ENCODE measurements at regions not wholly inside any gene's neighbourhood (a gene's known extent, or its start where the extent isn't known, plus 50 kb on each side); places are given as distances from the start of the nearest gene placed in this dataset.

- ChIA-PET POLR2A (no interaction called here), CTCF (no interaction called here), RAD21 (ENCODE audit: low non-redundant PET in 1 of 2, low total read pairs in 2 of 2, uncharacterized antibody in 2 of 2, unreplicated experiment in 2 of 2) (no interaction called here)
- intact Hi-C loops (cut with micrococcal nuclease), result no loop called here
- Histone ChIP-seq H3K9me3 (ENCODE audit: control insufficient read depth in 1 of 2, insufficient read depth in 1 of 2, low read depth in 1 of 2, low read length in 2 of 2) (no peaks in the 10 kb centered on the region), H3K27me3 (ENCODE audit: insufficient read depth, low read length) (no peaks in the 10 kb centered on the region), H4K20me1 (ENCODE audit: insufficient read depth) (no peaks in the 10 kb centered on the region), H3K27ac (ENCODE audit: low read depth, low read length) (no peak overlapping the region), H3K9ac (ENCODE audit: low read length) (no peak overlapping the region), H2AFZ (ENCODE audit: low read depth, low read length, poor library complexity, severe bottlenecking) (no peak overlapping the region), H3K79me2 (ENCODE audit: insufficient read depth, low read length) (no peaks in the 10 kb centered on the region), H3K4me2 (ENCODE audit: low read length) (no peak overlapping the region), H3K9me2 (ENCODE audit: insufficient read depth) (no peaks in the 10 kb centered on the region), H3K36me3 (ENCODE audit: control insufficient read depth in 1 of 2, insufficient read depth in 2 of 2, low read length in 2 of 2) (no peaks in the 10 kb centered on the region), H3K4me1 (ENCODE audit: control insufficient read depth in 1 of 2, insufficient read depth in 2 of 2, low read length in 2 of 2) (no peaks in the 10 kb centered on the region), H3K4me3 (replicated peaks in 1 of 2; ENCODE audit: low read depth in 1 of 2, low read length in 2 of 2) (no peak overlapping the region)
- DNase-seq (ENCODE audit: low read depth, low spot score), result no peak
- ATAC-seq, result no peak
- BruUV-seq (replicated peaks), result no TSS peak
- TF ChIP-seq EZH2phosphoT487 (IDR thresholded peaks at IDR 0.05; ENCODE audit: borderline replicate concordance), result no peak
Observed at GRCh38 chr13:97082461-97083207, 88.4 kb upstream of the OXGR1 start.

- Histone ChIP-seq H2AFZ (ENCODE audit: low read depth, low read length, poor library complexity, severe bottlenecking) (no peak overlapping the region), H3K9ac (ENCODE audit: low read length) (no peak overlapping the region), H3K27me3 (ENCODE audit: insufficient read depth, low read length) (no peaks in the 10 kb centered on the region), H3K27ac (ENCODE audit: low read depth, low read length) (no peak overlapping the region), H3K9me2 (ENCODE audit: insufficient read depth) (no peaks in the 10 kb centered on the region), H3K36me3 (ENCODE audit: control insufficient read depth in 1 of 2, insufficient read depth in 2 of 2, low read length in 2 of 2) (no peaks in the 10 kb centered on the region), H3K9me3 (ENCODE audit: control insufficient read depth in 1 of 2, insufficient read depth in 1 of 2, low read depth in 1 of 2, low read length in 2 of 2) (no peaks in the 10 kb centered on the region), H3K79me2 (ENCODE audit: insufficient read depth, low read length) (no peaks in the 10 kb centered on the region), H3K4me3 (replicated peaks in 1 of 2; ENCODE audit: low read depth in 1 of 2, low read length in 2 of 2) (no peak overlapping the region), H3K4me1 (ENCODE audit: control insufficient read depth in 1 of 2, insufficient read depth in 2 of 2, low read length in 2 of 2) (no peaks in the 10 kb centered on the region), H4K20me1 (ENCODE audit: insufficient read depth) (no peaks in the 10 kb centered on the region), H3K4me2 (ENCODE audit: low read length) (no peak overlapping the region)
- DNase-seq (ENCODE audit: low read depth, low spot score) (no peak), ATAC-seq (no peak)
- ChIA-PET RAD21 (ENCODE audit: low non-redundant PET in 1 of 2, low total read pairs in 2 of 2, uncharacterized antibody in 2 of 2, unreplicated experiment in 2 of 2) (no interaction called here), POLR2A (no interaction called here), CTCF (no interaction called here)
- intact Hi-C loops (cut with micrococcal nuclease), result no loop called here
- no TSS peak for BruUV-seq (replicated peaks)
- TF ChIP-seq MAX (IDR thresholded peaks at IDR 0.05) (no peak), ELF1 (IDR thresholded peaks at IDR 0.05; ENCODE audit: borderline replicate concordance, low read depth) (no peak), REST (IDR thresholded peaks at IDR 0.05; ENCODE audit: low read depth) (no peak), ATF3 (IDR thresholded peaks at IDR 0.05) (no peak), ZNF274 (IDR thresholded peaks at IDR 0.05; ENCODE audit: low read depth, low read length) (no peak), RAD21 (IDR thresholded peaks at IDR 0.05; ENCODE audit: low read depth) (no peak), CTCF (IDR thresholded peaks at IDR 0.05 in 2 of 3, conservative IDR thresholded peaks at IDR 0.05 in 1 of 3; ENCODE audit: borderline replicate concordance in 1 of 3, insufficient read depth in 1 of 3, low read depth in 2 of 3, low read length in 2 of 3) (no peak), ZBTB33 (IDR thresholded peaks at IDR 0.05; ENCODE audit: extremely low read depth, insufficient replicate concordance, low read length) (no peak), YY1 (IDR thresholded peaks at IDR 0.05; ENCODE audit: extremely low read depth, insufficient replicate concordance, low read depth, low read length) (no peak)
Observed at GRCh38 chr13:97091196-97091595, 96.9 kb upstream of the OXGR1 start.
